ENCODE measurements at regions not wholly inside any gene's neighbourhood (a gene's known extent, or its start where the extent isn't known, plus 50 kb on each side); places are given as distances from the start of the nearest gene placed in this dataset.
A peak's percentile ranks its signal among the peaks of the same experiment; 100 is the strongest.

DNA sequence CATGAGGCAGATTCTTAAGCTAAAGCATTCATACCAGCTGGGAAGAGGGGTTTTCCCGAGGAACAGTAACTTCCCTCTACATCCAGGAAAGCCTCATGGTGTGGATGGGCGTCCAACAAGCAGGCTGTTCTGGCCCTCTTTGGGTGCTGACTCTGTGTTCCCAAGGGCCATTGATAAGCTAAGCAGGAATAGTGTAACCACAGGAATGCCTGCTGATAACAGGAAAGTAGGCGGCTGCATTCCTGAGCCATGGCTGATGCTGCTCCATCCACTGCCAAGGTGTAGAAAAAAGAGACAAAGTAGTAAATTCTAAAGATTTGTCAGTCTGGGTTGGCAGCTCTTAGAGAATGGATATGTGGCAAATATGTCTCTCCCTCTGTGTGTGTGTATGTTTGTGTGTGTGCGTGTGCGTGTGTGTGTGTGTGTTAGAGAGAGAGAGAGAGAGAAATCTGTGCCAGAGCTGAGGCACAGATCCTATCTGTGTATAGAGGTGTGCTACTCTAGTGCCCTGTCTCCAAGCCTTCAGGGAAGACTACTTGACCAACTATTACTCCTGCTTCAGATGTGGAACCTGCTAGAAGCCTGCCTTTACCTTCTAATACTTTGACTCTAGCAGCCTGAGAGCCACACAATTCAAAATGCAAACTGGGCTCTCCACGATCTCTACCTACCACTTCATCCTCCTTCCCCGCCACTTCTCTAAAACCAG is 353.1 kb upstream of the NR3C2 start:
- Histone ChIP-seq H3K4me3 (ENCODE audit: low read depth, low read length) (no peak overlapping the region), H2BK120ac (ENCODE audit: insufficient read depth, low read length, poor library complexity) (no peak overlapping the region), H4K8ac (ENCODE audit: low read depth, low read length) (no peak overlapping the region), H4K12ac (ENCODE audit: low read depth, low read length) (no peak overlapping the region), H3K9me3 (ENCODE audit: insufficient read depth, low read depth, low read length) (no peaks in the 10 kb centered on the region), H3K14ac (ENCODE audit: low read length) (no peak overlapping the region), H4K91ac (ENCODE audit: low read depth, low read length) (no peak overlapping the region), H2BK12ac (ENCODE audit: low read length) (no peak overlapping the region), H3K27me3 (ENCODE audit: insufficient read depth, low read length) (no peaks in the 10 kb centered on the region), H2AFZ (ENCODE audit: insufficient read depth, low read length, poor library complexity) (no peak overlapping the region), H2AK5ac (ENCODE audit: low read length) (no peak overlapping the region), H3K36me3 (ENCODE audit: control insufficient read depth in 1 of 2, insufficient read depth in 2 of 2, low read length in 2 of 2) (no peaks in the 10 kb centered on the region), H3K18ac (ENCODE audit: low read length) (no peak overlapping the region), H3K4me1 (ENCODE audit: control insufficient read depth in 1 of 2, insufficient read depth in 2 of 2, low read length in 2 of 2) (peaks cover 4 to 7% of the 10 kb centered on the region in 2 experiments), H3K23ac (ENCODE audit: low read length) (no peak overlapping the region), H3K27ac (ENCODE audit: low read depth, low read length) (no peak overlapping the region), H3K79me2 (ENCODE audit: control insufficient read depth, insufficient read depth, low read length, poor library complexity) (no peaks in the 10 kb centered on the region), H3K4me2 (ENCODE audit: low read length) (no peak overlapping the region), H3K79me1 (ENCODE audit: low read length) (no peaks in the 10 kb centered on the region), H2BK5ac (ENCODE audit: low read depth, low read length, poor library complexity) (no peak overlapping the region), H3K9ac (ENCODE audit: low read length) (no peak overlapping the region), H3K4ac (ENCODE audit: low read depth, low read length) (no peak overlapping the region)
- peak; percentile 57 to 80 for DNase-seq
- no CpG with 5 or more reads among the region's 7 CpGs for WGBS (ENCODE audit: extremely low coverage, insufficient coverage, insufficient read length)

GRCh38 chr4:148793221-148793620 is 351.0 kb upstream of the NR3C2 start:
- no peak overlapping the region for H3K4me3 ChIP-seq (ENCODE audit: low read depth, low read length)
- no peak overlapping the region for H4K91ac ChIP-seq (ENCODE audit: low read depth, low read length)
- no peak overlapping the region for H4K12ac ChIP-seq (ENCODE audit: low read depth, low read length)
- H2AK5ac ChIP-seq (ENCODE audit: low read length): no peak overlapping the region
- no peak overlapping the region for H3K4me2 ChIP-seq (ENCODE audit: low read length)
- H3K9me3 ChIP-seq (ENCODE audit: insufficient read depth, low read depth, low read length): no peaks in the 10 kb centered on the region
- no peak overlapping the region for H4K8ac ChIP-seq (ENCODE audit: low read depth, low read length)
- H2BK5ac ChIP-seq (ENCODE audit: low read depth, low read length, poor library complexity): no peak overlapping the region
- no peaks in the 10 kb centered on the region for H3K36me3 ChIP-seq (ENCODE audit: control insufficient read depth in 1 of 2, insufficient read depth in 2 of 2, low read length in 2 of 2)
- H2BK12ac ChIP-seq (ENCODE audit: low read length): no peak overlapping the region
- H3K79me2 ChIP-seq (ENCODE audit: control insufficient read depth, insufficient read depth, low read length, poor library complexity): no peaks in the 10 kb centered on the region
- H2BK120ac ChIP-seq (ENCODE audit: insufficient read depth, low read length, poor library complexity): no peak overlapping the region
- H3K79me1 ChIP-seq (ENCODE audit: low read length): no peaks in the 10 kb centered on the region
- H3K4me1 ChIP-seq (ENCODE audit: control insufficient read depth in 1 of 2, insufficient read depth in 2 of 2, low read length in 2 of 2): peaks cover 4 to 7% of the 10 kb centered on the region in 2 experiments
- no peak overlapping the region for H3K4ac ChIP-seq (ENCODE audit: low read depth, low read length)
- H3K27ac ChIP-seq (ENCODE audit: low read depth, low read length): no peak overlapping the region
- H2AFZ ChIP-seq (ENCODE audit: insufficient read depth, low read length, poor library complexity): no peak overlapping the region
- H3K23ac ChIP-seq (ENCODE audit: low read length): no peak overlapping the region
- no peak for DNase-seq
- H3K27me3 ChIP-seq (ENCODE audit: insufficient read depth, low read length): no peaks in the 10 kb centered on the region
- H3K9ac ChIP-seq (ENCODE audit: low read length): no peak overlapping the region
- no peak overlapping the region for H3K18ac ChIP-seq (ENCODE audit: low read length)
- no peak overlapping the region for H3K14ac ChIP-seq (ENCODE audit: low read length)
- WGBS (ENCODE audit: extremely low coverage, insufficient coverage, insufficient read length): no CpG with 5 or more reads among the region's 2 CpGs

DNA sequence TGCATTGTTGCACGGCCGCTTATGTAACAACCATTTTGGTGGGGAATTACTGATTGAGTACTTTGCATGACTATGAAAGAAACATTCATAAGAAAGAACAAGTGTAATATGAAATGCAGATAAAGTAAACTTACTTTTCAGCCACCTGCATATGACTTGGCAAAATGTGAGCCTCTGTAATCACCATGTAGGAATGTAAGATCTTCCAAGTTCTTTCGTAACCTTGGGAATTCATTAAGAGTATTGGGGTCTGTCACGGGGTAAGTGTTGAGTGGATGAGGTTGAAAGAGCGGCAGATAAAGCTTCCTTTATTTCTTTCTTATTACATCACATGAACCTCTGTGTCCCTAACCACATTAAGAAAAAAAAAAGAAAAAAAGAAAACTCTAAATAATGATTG is 348.5 kb upstream of the NR3C2 start:
- Histone ChIP-seq H3K23ac (ENCODE audit: low read length) (no peak overlapping the region), H3K18ac (ENCODE audit: low read length) (no peak overlapping the region), H3K9me3 (ENCODE audit: insufficient read depth, low read depth, low read length) (no peaks in the 10 kb centered on the region), H3K9ac (ENCODE audit: low read length) (no peak overlapping the region), H3K36me3 (ENCODE audit: control insufficient read depth in 1 of 2, insufficient read depth in 2 of 2, low read length in 2 of 2) (no peaks in the 10 kb centered on the region), H2BK5ac (ENCODE audit: low read depth, low read length, poor library complexity) (no peak overlapping the region), H3K79me2 (ENCODE audit: control insufficient read depth, insufficient read depth, low read length, poor library complexity) (no peaks in the 10 kb centered on the region), H3K4me2 (ENCODE audit: low read length) (no peak overlapping the region), H3K4ac (ENCODE audit: low read depth, low read length) (no peak overlapping the region), H3K4me1 (ENCODE audit: control insufficient read depth in 1 of 2, insufficient read depth in 2 of 2, low read length in 2 of 2) (peaks cover 4 to 10% of the 10 kb centered on the region in 2 experiments), H4K12ac (ENCODE audit: low read depth, low read length) (no peak overlapping the region), H4K8ac (ENCODE audit: low read depth, low read length) (no peak overlapping the region), H2BK120ac (ENCODE audit: insufficient read depth, low read length, poor library complexity) (no peak overlapping the region), H3K27ac (ENCODE audit: low read depth, low read length) (no peak overlapping the region), H3K14ac (ENCODE audit: low read length) (no peak overlapping the region), H2AK5ac (ENCODE audit: low read length) (no peak overlapping the region), H2BK12ac (ENCODE audit: low read length) (no peak overlapping the region), H4K91ac (ENCODE audit: low read depth, low read length) (no peak overlapping the region), H3K79me1 (ENCODE audit: low read length) (no peaks in the 10 kb centered on the region), H3K4me3 (ENCODE audit: low read depth, low read length) (no peak overlapping the region), H2AFZ (ENCODE audit: insufficient read depth, low read length, poor library complexity) (no peak overlapping the region), H3K27me3 (ENCODE audit: insufficient read depth, low read length) (no peaks in the 10 kb centered on the region)
- WGBS (ENCODE audit: extremely low coverage, insufficient coverage, insufficient read length): no CpG with 5 or more reads among the region's 5 CpGs
- DNase-seq: peak; percentile 19 to 68

DNA sequence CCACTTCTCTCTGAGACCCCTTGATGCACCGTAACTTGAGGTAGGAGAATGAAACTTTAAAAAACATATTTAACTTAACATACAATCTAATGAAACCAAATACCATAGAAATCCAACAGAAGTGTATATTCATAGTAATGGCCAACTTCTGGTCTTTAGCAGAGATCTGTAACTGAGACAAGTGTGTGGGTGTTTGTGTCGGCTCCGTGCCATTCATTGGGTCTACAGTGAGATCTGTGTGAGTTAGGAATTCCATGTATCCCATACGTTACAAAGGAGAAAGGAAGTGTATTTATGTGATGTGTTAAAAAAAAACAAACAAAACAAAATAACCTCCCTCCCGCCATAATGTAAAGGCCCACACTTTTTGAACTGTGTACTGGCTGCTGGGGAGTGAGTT is 348.0 kb upstream of the NR3C2 start:
- Histone ChIP-seq H2AK5ac (ENCODE audit: low read length) (no peak overlapping the region), H3K79me1 (ENCODE audit: low read length) (no peaks in the 10 kb centered on the region), H3K4ac (ENCODE audit: low read depth, low read length) (no peak overlapping the region), H3K4me1 (ENCODE audit: control insufficient read depth in 1 of 2, insufficient read depth in 2 of 2, low read length in 2 of 2) (peaks cover 2 to 6% of the 10 kb centered on the region in 2 experiments), H3K27me3 (ENCODE audit: insufficient read depth, low read length) (no peaks in the 10 kb centered on the region), H4K8ac (ENCODE audit: low read depth, low read length) (no peak overlapping the region), H3K4me2 (ENCODE audit: low read length) (no peak overlapping the region), H2BK120ac (ENCODE audit: insufficient read depth, low read length, poor library complexity) (peak overlapping the region; percentile 35), H3K27ac (ENCODE audit: low read depth, low read length) (no peak overlapping the region), H3K9ac (ENCODE audit: low read length) (no peak overlapping the region), H3K79me2 (ENCODE audit: control insufficient read depth, insufficient read depth, low read length, poor library complexity) (no peaks in the 10 kb centered on the region), H3K23ac (ENCODE audit: low read length) (no peak overlapping the region), H3K18ac (ENCODE audit: low read length) (no peak overlapping the region), H2BK5ac (ENCODE audit: low read depth, low read length, poor library complexity) (no peak overlapping the region), H3K9me3 (ENCODE audit: insufficient read depth, low read depth, low read length) (no peaks in the 10 kb centered on the region), H3K36me3 (ENCODE audit: control insufficient read depth in 1 of 2, insufficient read depth in 2 of 2, low read length in 2 of 2) (no peaks in the 10 kb centered on the region), H4K12ac (ENCODE audit: low read depth, low read length) (no peak overlapping the region), H3K14ac (ENCODE audit: low read length) (no peak overlapping the region), H3K4me3 (ENCODE audit: low read depth, low read length) (no peak overlapping the region), H4K91ac (ENCODE audit: low read depth, low read length) (no peak overlapping the region), H2AFZ (ENCODE audit: insufficient read depth, low read length, poor library complexity) (no peak overlapping the region), H2BK12ac (ENCODE audit: low read length) (no peak overlapping the region)
- DNase-seq: no peak
- no CpG with 5 or more reads among the region's 5 CpGs for WGBS (ENCODE audit: extremely low coverage, insufficient coverage, insufficient read length)

Measured in trophoblast cell (in vitro differentiated cells and primary cell).